HG03139 (cell line): ENCODE measurements at regions not wholly inside any gene's neighbourhood (a gene's known extent, or its start where the extent isn't known, plus 50 kb on each side); places are given as distances from the start of the nearest gene placed in this dataset.
"Not testable (repeated sequence)": the region's sequence is repeated elsewhere in the genome, so short reads cannot be mapped to it uniquely, and the experiment has no call there.

Experiments used
- ATAC-seq: cut with Tn5 transposase; IDR thresholded peaks from one replicate; pipeline ENCODE4 v1.9.1; 2021; ENCODE audit not compliant: unreplicated experiment

DNA sequence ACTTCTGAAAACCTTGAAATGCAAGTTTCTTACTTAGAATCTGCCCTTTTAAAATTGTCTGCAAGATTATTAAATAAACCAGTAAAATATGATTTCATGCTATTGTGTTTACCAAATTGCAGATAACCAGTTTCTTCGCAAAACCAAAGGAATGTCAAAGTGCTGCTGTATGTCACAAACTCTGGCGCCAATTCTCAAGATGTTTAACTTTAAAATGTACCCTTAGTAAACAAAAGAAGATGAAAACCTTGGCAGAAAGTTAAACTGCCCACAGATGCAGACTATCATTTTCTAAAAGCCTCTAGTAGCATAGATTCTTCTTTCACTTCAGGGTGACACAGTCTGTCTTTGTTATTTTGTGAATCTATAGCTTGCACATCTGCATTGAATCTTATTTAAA, 189.2 kb downstream of the SLITRK6 start:
- no peak for ATAC-seq

DNA sequence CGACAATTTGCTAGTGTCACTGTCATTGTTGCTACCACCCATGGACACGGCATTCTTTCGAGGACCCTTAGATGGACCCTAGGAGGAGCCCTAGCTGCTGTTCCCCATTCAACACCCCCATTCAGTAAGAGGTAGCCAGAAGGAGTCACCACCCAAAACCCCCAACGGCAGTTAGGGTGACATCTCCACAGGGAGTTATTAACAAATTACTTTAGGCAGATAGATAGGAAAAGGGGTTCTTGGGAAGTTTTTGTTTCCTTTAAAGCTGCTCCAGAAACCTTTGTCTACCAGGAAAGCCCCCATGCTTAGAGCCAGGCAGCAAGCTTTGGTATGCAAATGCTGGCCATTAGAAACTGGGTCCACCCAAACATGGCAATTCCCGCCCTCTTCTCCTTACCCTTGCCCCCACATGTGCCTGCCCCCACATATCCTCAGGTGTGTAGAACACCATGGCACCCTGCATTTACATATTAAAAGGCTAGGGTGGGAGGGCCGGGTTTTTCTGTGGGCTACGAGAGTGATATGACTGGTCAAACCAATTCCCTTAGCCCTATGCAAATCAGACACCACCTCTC, 190.9 kb downstream of the SLITRK6 start:
- ATAC-seq = no peak

DNA sequence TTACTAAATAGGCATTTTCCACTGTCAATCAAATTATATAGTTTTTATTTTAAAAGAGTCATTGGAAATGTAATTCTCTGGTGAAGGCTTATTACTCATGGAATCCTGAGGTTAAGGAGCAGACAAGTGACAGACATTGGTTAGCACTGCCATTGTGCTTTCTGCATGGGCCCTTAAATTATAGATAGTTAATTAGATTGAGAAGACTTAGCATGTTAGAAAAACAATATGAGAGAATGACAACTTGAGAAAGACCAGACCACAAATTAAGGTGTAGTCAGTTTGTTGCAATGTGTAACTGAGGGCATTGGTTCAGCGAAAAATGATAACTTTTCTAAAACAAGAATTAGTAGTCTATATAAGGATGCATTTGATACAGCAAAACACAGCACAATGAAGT, 195.5 kb downstream of the SLITRK6 start:
- ATAC-seq = no peak

DNA sequence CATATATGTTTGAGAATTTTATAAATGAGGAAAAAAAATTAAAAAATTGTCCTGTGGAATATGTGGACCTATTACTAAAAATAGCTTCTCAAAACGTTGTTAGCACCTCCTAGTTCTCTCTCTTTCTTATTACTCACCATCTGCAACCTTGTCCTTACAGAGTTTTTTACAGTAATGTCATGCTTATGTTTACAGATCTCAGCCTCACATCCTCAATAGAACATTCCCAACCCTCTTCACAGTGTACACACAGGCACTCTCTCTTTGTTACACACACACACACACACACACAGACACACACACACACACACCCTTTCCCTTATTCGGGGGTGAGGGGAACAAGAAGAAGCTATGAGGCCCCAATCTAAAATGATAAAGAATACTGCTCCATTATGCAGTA, 197.7 kb downstream of the SLITRK6 start:
- no peak for ATAC-seq

DNA sequence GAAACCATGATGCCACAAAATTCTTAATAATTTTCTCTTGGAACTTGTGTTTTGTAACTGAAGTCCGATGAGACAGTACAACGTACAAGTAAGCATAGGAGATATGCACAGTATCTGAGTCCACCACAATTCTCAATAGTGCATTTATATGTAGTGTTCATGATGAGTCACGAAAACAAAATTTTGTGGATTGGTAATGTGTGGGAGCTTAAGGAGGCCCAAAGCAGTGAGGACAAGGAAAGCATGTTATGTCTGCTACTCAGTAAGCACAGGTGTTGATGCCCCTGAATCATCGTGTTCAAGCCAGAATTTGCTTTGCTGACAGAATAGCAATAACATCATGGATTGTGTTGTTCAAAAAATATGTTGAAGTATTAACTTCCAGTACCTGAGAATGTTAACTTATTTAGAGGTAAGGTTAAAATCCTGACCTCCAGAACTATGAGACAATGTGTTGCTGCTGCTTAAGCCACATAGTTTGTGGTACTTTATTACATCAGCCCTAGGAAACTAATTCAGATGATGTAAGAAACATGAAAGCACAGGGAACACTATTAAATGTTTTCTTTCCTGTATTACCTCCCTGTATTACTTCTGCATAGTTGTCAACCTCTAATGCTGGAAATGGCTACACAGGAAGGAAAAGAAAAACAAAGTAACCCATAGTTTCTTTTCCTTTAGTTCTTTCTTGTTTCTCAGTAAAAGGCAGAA, 201.3 kb downstream of the SLITRK6 start:
- no peak for ATAC-seq

DNA sequence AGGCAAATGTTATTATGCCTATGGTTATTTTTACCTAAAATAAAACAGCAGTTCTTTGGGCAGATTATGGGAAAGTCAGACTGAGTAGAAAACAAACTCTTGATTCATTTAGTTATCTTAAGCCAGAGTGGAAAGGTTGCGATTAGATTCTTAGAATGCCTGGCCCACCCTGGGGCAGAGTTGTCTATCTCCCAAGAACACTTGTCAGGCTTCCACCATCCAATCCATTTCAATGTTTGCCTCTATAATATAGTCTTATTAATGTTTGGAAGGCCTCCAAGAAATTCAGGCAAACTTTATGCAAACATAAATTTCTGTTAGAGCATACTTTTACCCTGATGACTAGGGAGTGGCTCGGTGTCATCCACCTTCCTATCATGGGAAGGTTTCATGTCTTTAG, 207.0 kb downstream of the SLITRK6 start:
- ATAC-seq = no peak

DNA sequence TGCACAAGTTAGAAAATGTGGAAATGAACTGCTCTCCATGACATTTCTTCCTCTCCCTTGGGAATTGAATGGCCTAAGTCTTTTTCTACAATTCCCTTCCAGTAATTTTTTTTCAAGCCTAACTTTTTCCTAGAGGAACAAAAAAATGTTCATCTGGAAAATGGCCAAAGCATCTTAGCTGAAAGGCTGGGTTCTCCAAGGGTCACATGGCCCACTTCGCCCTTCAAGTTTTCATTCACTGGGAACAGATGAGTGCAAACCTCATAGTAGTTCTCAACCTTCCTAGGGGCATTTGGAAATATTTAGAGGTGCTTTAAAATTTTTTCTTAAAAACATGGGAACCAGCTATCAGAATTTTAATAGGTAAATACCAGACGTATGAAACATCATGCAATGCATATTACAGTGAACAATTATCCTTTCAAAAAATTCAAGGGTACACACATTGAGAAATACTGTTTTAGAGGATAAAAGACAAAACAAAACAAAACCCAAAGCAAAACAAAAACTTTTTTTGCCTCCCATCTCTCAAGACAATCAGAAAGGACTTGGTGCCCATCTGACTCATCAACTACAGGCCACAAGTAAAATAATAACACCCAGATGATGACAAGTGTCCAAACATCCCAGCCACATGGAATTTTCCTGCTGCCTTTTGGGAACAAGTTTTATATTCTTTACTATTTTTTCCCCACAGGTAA, 208.8 kb downstream of the SLITRK6 start:
- no peak for ATAC-seq

DNA sequence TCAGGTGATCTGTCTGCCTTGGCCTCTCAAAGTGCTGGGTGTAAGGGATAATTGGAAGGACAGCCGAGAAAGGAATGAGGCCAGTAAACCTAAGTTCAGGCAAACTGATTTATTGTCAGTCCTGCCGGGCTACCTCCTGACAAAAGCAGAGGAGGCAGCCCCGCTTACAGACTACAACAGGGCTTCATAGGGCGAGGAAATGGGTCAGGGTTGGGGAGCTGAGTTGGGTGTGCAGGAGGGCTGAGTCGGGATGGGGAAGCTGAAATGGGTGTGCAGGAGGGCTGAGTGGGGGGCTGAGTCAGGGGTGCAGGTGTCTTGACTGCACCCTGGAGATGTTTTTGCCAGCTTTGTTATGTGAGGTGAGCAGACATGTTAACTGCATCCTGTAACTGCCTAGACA, 210.2 kb downstream of the SLITRK6 start:
- ATAC-seq = no peak

DNA sequence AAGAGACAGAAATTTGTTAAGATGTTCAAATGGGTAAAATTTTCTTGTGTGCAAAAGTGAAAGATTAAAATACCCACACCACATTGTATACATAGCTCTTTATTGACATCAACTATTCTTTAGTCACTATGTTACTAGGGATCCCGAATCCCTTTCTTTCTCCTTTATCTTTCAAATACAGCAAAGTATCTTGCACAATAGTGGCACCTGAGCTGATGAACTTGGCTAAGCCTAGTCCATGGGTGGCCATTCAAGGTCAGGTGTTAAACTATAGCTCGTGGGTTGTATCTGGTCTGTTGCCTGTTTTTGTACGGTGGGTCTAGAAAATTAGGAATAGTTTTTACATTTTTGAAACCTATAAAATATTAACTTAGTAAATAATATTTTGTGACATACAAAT, 210.9 kb downstream of the SLITRK6 start:
- no peak for ATAC-seq

DNA sequence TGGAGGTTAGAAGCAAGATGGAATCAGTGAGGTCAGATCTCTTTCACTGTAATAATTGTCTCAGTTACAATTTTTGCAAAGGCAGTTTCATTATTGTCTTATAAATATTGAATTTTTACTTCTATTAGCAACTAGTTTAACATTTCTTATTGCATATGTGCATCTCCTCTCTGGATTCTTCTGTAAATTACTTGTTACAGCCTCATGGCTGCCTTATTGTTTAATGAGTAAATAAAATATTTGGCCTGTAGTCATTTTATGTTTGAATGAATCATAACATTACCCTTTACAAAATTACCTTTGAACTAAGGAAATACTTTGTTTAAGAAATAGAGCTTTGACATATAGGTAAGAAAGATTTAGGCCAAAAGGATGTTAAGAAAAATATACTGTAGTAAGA, 212.4 kb downstream of the SLITRK6 start:
- ATAC-seq = no peak

DNA sequence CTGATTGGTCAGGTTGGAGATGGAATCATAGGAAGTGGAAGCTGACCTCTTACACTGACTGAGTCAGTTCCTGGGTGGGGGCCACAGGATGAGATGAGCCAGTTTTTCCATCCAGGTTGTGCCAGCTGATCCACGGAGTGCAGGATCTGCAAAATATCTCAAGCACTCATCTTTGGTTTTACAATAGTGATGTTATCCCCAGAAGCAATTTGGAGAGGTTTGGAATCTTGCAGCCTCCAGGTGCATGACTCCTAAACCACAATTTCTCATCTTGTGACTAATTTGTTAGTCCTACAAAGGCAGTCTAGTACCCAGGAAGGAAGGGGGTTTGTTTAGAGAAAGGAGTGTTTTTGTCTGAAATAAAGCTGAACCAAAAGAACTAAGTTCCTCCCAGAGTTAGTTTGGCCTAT, 212.8 kb downstream of the SLITRK6 start:
- ATAC-seq = no peak

DNA sequence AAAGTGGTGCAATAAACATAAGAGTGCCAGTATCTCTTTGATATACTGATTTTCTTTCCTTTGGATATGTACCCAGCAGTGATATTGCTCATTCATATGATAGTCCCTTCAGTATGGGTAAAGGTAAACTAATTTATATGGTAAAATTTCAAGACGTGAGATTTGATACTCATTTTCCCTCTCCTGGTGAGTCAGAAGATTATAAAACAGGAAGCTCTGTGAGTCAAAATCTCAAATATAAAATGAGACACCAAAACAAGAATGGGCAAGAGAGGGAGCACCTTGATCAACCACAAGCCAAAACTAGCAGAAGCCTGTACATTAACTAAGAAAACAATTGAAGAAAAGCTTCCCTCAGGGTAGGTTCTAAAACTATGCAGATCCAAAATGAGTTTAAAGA, 216.3 kb downstream of the SLITRK6 start:
- no peak for ATAC-seq

DNA sequence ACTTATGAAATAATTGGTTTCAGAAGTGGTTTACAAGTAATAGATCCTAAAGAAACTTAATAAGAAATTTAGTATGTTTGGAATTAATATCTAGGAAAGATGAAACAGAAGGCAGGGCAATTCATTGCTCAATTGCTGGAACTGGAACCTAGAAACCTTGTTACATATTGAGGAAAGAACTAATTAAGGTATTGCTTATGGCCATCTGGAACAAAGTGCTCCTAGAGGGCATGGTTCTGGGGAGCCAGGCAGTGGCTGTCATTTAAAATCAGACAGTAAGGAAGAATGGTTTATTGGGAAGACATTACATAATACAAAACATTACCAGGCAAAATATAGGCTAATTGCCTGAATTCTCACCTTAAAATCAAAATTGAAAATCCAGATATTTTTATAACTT, 224.1 kb downstream of the SLITRK6 start:
- ATAC-seq = no peak

DNA sequence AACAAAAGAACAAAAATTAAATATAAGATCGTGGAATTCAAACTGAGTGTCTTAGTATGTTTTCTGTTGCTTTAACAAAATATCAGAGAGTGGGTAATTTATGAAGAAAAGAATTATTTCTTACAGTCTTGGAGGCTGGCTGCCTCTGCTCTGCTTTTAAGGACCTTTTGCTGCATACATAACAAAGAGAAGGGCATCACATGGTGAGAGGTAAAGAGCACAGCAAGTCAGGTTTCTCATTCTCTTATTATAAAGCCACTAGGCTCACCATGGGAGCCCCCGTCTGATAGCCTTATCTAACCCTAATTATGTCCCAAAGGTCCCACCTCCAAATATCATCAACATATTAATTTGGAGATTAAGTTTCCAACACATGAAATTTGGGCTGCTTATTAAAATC, 231.3 kb downstream of the SLITRK6 start:
- ATAC-seq = no peak

DNA sequence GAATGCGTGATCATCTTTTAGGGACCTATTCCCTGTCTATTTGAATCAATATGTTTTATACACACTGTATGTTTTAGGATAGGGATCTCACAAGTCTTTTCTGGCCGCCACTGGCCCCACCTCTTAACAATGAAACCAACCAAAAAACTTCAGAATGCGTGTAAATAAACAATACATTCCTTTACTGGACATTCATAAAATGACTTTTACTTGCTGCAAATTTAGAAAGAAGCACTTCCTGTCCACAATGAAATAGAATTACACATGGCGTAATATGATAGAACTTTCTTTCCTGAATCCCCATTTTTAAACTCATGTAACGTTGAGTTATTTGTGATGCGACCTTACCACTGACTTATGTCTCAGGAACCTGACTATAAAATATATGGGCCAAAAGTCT, 233.6 kb downstream of the SLITRK6 start:
- no peak for ATAC-seq

DNA sequence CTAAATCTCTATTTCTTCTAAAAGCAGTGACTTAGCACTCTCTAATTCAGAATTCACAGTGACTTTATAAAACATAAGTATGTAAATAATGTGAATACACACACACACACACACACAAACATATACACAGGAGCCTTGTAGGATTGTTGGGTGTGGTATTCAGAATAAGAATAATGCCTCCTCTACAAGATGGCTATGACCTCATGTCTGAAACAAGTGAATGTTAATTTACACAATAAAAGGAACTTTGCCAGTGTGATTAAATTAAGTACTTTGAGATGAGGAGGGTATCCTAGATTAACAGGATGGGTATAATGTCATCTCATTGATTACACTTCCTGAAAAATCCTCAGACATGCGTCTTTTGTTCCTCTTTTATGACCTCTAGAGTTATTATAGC, 234.6 kb downstream of the SLITRK6 start:
- no peak for ATAC-seq

DNA sequence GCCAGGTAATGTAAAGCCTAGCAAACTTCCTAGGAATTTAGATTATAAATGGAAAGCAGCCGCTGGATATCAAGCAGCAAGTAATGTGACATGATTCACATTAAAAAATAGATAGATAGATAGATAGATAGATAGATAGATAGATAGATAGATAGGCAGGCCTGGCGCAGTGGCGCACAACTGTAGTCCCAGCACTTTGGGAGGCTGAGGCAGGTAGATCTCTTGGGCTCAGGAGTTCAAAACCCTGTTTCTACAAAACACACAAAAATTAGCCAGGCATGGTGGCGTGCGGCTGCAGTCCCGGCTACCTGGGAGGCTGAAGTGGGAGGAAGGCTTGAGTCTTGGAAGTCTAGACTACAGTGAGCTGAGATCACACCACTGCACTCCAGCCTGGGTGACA, 236.9 kb downstream of the SLITRK6 start:
- ATAC-seq = no peak

DNA sequence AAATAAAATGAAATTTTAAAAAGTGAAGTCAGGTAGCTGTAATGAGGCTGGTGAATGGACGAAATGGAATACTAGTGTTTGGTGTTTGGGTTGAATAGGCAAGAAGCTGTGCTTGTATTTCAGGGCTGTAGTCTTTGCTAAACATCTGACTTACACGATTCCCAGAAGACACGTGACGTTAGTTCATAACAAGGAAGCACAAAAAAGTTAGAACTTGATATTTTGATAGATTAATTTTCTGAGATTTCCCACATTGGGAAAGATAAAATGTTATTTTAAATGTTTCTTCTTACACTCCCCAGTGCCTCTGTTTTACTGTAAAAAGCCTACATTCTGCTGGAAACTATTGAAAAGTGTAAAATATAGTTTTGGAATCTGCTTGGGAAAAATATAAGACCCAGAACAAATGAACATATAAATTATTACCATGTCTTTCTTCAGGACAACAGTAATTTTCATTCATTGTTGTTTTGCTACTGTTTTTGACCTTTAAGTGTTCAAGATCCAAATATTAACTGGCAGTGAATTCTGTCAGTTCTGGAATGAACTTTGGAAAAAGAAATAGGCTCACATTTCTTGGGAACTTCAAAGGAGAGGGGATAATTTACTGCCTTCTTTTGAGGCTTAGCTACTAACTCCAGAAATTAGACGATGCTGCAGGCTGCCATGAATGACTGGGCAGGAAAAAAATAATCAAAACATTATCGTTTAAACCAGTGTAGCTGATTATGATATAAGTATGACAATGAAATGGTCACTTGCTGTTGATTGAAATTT, 241.3 kb downstream of the SLITRK6 start:
- ATAC-seq = no peak

DNA sequence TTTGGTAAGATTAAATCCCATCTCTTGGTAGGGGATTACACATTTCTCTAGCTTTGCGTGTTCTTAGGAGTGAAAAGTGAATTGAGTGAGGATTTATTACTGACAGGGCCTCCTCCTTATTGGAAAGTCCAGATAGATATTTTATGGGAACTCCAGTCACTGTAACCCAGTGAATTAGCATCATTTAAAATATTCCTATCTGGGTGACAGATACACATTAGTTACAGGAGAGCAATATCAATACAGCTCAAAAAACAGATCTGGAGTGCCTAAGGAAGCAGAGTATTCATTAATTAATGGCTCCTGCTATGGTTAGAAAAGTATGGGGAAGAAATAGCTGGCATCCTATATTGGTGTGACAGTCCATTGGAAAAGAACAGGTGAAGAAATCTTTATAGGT, 248.2 kb downstream of the SLITRK6 start:
- ATAC-seq = no peak

DNA sequence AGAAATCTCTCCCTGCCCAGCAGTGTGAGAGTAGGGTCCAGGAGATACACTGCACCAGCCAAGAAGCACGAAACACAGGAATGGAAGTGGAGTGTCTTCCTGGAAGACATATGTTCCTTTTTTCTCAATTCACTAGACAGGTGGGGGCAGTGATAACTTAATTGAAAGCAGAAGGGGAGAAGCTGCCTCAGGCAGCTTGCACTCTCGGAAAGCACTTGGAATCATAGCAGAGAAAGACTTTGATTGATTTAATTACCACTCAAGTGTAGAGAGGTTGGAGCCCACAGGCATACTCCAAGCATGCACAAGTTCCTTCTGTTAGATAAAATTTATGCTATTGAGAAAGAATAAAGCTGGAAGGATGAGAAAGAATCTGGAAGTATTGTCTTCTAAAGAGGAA, 249.4 kb downstream of the SLITRK6 start:
- no peak for ATAC-seq

DNA sequence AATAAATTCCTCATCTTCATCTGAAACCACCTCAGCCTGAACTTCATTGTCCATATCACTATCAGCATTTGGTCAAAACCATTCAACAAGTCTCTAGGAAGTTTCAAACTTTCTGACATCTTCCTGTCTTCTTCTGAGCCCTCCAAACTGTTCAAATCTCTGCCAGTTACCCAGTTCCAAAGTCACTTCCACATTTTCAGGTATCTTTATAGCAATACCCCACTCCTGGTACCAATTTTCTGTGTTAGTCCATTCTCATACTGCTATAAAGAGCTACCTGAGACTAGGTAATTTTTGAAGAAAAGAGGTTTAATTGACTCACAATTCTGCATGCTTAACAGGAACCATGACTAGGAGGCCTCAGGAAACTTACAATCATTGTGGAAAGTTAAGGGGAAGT, 250.4 kb downstream of the SLITRK6 start:
- not testable (repeated sequence) for ATAC-seq

DNA sequence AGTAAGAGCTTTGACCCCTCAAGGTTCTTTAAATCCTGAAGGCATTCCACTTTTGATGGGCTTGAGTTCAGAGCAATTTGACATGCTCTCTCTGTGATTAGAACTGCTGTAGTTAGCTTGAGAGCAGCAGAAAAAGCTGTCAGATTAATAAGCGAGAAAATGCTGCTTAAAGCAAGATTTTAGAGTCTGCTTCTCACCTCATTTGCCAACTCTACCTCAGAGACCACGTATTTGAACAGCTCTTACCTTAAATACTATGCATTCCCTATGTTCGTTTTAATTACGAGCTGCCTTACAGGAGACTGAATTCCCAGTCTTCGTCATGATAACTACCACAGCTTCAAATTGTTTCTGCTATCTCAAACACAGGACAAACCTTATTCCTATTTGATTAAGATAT, 253.4 kb downstream of the SLITRK6 start:
- ATAC-seq = no peak
